ENCODE measurements at regions not wholly inside any gene's neighbourhood (a gene's known extent, or its start where the extent isn't known, plus 50 kb on each side); places are given as distances from the start of the nearest gene placed in this dataset.

- BruUV-seq (replicated peaks): no TSS peak
- intact Hi-C loops (cut with micrococcal nuclease; ENCODE audit: unreplicated experiment): no loop called here
These were observed 251.9 kb downstream of the EPM2A start for GRCh38 chr6:145483191-145483996.

GRCh38 chr6:145485288-145485687 lies 250.0 kb downstream of the EPM2A start:
- BruUV-seq (replicated peaks): no TSS peak
- no peak overlapping the region for H3K27ac ChIP-seq (ENCODE audit: low read depth, low read length, poor library complexity, severe bottlenecking)
- no peaks in the 10 kb centered on the region for H3K4me1 ChIP-seq (ENCODE audit: insufficient read depth, low read length, poor library complexity, severe bottlenecking)
- H3K9me3 ChIP-seq (ENCODE audit: low read depth, low read length, poor library complexity, severe bottlenecking): no peaks in the 10 kb centered on the region
- CTCF ChIA-PET: no interaction called here
- POLR2A ChIA-PET (ENCODE audit: low non-redundant PET): no interaction called here
- H3K4me3 ChIP-seq (ENCODE audit: low read depth, low read length, poor library complexity, severe bottlenecking): no peak overlapping the region
- H3K36me3 ChIP-seq (ENCODE audit: insufficient read depth, low read length, poor library complexity, severe bottlenecking): no peaks in the 10 kb centered on the region
- TF ChIP-seq EZH2 (IDR thresholded peaks at IDR 0.05; ENCODE audit: borderline replicate concordance, low read depth, low read length, poor library complexity, severe bottlenecking) (no peak), CTCF (conservative IDR thresholded peaks at IDR 0.05; ENCODE audit: low read depth, low read length) (no peak)
- DNase-seq (ENCODE audit: low spot score): no peak
- no peaks in the 10 kb centered on the region for H3K27me3 ChIP-seq (replicated peaks; ENCODE audit: insufficient read depth, low read depth, low read length, poor library complexity)
- intact Hi-C loops (cut with micrococcal nuclease; ENCODE audit: unreplicated experiment): no loop called here

More at GRCh38 chr6:145483191-145483996, 251.9 kb downstream of the EPM2A start:
- Histone ChIP-seq H3K27me3 (replicated peaks; ENCODE audit: insufficient read depth, low read depth, low read length, poor library complexity) (no peaks in the 10 kb centered on the region), H3K4me1 (ENCODE audit: insufficient read depth, low read length, poor library complexity, severe bottlenecking) (no peaks in the 10 kb centered on the region), H3K36me3 (ENCODE audit: insufficient read depth, low read length, poor library complexity, severe bottlenecking) (no peaks in the 10 kb centered on the region), H3K4me3 (ENCODE audit: low read depth, low read length, poor library complexity, severe bottlenecking) (no peak overlapping the region), H3K27ac (ENCODE audit: low read depth, low read length, poor library complexity, severe bottlenecking) (no peak overlapping the region), H3K9me3 (ENCODE audit: low read depth, low read length, poor library complexity, severe bottlenecking) (peaks cover 3% of the 10 kb centered on the region)
- DNase-seq (ENCODE audit: low spot score): no peak
- ChIA-PET CTCF (no interaction called here), POLR2A (ENCODE audit: low non-redundant PET) (no interaction called here)
- TF ChIP-seq CTCF (conservative IDR thresholded peaks at IDR 0.05; ENCODE audit: low read depth, low read length): no peak
- TF ChIP-seq EZH2 (IDR thresholded peaks at IDR 0.05; ENCODE audit: borderline replicate concordance, low read depth, low read length, poor library complexity, severe bottlenecking): no peak

GRCh38 chr6:145486306-145486705 lies 249.0 kb downstream of the EPM2A start:
- H3K9me3 ChIP-seq (ENCODE audit: low read depth, low read length, poor library complexity, severe bottlenecking): no peaks in the 10 kb centered on the region
- CTCF ChIA-PET: no interaction called here
- POLR2A ChIA-PET (ENCODE audit: low non-redundant PET): no interaction called here
- intact Hi-C loops (cut with micrococcal nuclease; ENCODE audit: unreplicated experiment): no loop called here
- no peak overlapping the region for H3K27ac ChIP-seq (ENCODE audit: low read depth, low read length, poor library complexity, severe bottlenecking)
- no peaks in the 10 kb centered on the region for H3K4me1 ChIP-seq (ENCODE audit: insufficient read depth, low read length, poor library complexity, severe bottlenecking)
- TF ChIP-seq EZH2 (IDR thresholded peaks at IDR 0.05; ENCODE audit: borderline replicate concordance, low read depth, low read length, poor library complexity, severe bottlenecking) (no peak), CTCF (conservative IDR thresholded peaks at IDR 0.05; ENCODE audit: low read depth, low read length) (no peak)
- H3K36me3 ChIP-seq (ENCODE audit: insufficient read depth, low read length, poor library complexity, severe bottlenecking): no peaks in the 10 kb centered on the region
- no peaks in the 10 kb centered on the region for H3K27me3 ChIP-seq (replicated peaks; ENCODE audit: insufficient read depth, low read depth, low read length, poor library complexity)
- no TSS peak for BruUV-seq (replicated peaks)
- no peak overlapping the region for H3K4me3 ChIP-seq (ENCODE audit: low read depth, low read length, poor library complexity, severe bottlenecking)
- no peak for DNase-seq (ENCODE audit: low spot score)
